HL-60 (cell line): ENCODE measurements at regions not wholly inside any gene's neighbourhood (a gene's known extent, or its start where the extent isn't known, plus 50 kb on each side); places are given as distances from the start of the nearest gene placed in this dataset.

Experiments
- DNase-seq, 2 experiments: peaks; one replicate each; pipeline ENCODE4 v3.0.0-alpha.2; 2010 to 2020; ENCODE audit warnings: low read depth in 1 of 2, low spot score in 1 of 2
- H3K27ac ChIP-seq: fragments of 250-450 bp; sonication (Bioruptor Pico); replicated peaks from 2 replicates; pipeline ENCODE4 v1.5.1; 2020; ENCODE audit warnings: mild to moderate bottlenecking, moderate library complexity
- H3K27me3 ChIP-seq: fragments of 250-450 bp; sonication (Bioruptor Pico); 2 replicates; pipeline ENCODE4 v1.5.1; 2021; ENCODE audit warnings: mild to moderate bottlenecking, moderate library complexity; ENCODE audit not compliant: insufficient read depth, poor library complexity, severe bottlenecking
- H3K4me3 ChIP-seq: replicated peaks from 2 replicates; pipeline ENCODE4 v1.5.1; 2011; ENCODE audit warnings: mild to moderate bottlenecking, control low read depth, low read length; ENCODE audit not compliant: insufficient read depth
- GABPA ChIP-seq: IDR thresholded peaks from 2 replicates; pipeline ENCODE4 v1.6.1; 2012; ENCODE audit warnings: low read depth
- POLR2AphosphoS5 ChIP-seq: IDR thresholded peaks from 2 replicates; pipeline ENCODE4 v1.6.1; 2012; ENCODE audit warnings: low read depth
- SPI1 ChIP-seq: IDR thresholded peaks from 2 replicates; pipeline ENCODE4 v1.6.1; 2012; ENCODE audit warnings: low read depth, mild to moderate bottlenecking, borderline replicate concordance
- TF ChIP-seq, protein P1 (sequence below): IDR thresholded peaks from one replicate; pipeline ENCODE4 v1.5.1; 2011; ENCODE audit warnings: low read length, control low read depth, inconsistent platforms; ENCODE audit not compliant: insufficient read depth
- TF ChIP-seq, protein P2 (sequence below): IDR thresholded peaks from 2 replicates; pipeline ENCODE4 v1.6.1; 2012; ENCODE audit warnings: low read depth; ENCODE audit not compliant: insufficient replicate concordance

DNA sequence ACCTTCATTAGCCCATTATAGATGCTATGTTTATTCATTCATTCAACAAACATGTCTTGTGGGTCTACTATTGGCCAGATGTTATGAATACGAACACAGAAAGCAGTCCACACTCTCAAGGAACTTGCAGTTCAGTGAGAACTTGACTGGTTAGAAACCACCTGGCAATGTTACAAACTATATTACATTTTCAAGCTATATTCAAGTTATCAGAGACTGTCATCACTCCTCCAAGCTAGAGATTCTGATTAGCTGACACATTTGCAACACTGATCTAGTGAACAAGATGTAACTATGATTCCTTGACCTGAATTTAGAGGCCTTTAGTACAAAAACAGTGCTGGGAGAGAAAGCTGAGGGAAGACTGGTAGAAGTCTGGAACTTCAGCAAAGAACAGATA is 170.7 kb upstream of the EEA1 start:
- no peak for DNase-seq
- no peak overlapping the region for H3K4me3 ChIP-seq
- no peak overlapping the region for H3K27ac ChIP-seq
- H3K27me3 ChIP-seq = no peaks in the 10 kb centered on the region
- no peak for TF ChIP-seq SPI1
- TF ChIP-seq, protein P1, sequence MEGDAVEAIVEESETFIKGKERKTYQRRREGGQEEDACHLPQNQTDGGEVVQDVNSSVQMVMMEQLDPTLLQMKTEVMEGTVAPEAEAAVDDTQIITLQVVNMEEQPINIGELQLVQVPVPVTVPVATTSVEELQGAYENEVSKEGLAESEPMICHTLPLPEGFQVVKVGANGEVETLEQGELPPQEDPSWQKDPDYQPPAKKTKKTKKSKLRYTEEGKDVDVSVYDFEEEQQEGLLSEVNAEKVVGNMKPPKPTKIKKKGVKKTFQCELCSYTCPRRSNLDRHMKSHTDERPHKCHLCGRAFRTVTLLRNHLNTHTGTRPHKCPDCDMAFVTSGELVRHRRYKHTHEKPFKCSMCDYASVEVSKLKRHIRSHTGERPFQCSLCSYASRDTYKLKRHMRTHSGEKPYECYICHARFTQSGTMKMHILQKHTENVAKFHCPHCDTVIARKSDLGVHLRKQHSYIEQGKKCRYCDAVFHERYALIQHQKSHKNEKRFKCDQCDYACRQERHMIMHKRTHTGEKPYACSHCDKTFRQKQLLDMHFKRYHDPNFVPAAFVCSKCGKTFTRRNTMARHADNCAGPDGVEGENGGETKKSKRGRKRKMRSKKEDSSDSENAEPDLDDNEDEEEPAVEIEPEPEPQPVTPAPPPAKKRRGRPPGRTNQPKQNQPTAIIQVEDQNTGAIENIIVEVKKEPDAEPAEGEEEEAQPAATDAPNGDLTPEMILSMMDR = no peak

DNA sequence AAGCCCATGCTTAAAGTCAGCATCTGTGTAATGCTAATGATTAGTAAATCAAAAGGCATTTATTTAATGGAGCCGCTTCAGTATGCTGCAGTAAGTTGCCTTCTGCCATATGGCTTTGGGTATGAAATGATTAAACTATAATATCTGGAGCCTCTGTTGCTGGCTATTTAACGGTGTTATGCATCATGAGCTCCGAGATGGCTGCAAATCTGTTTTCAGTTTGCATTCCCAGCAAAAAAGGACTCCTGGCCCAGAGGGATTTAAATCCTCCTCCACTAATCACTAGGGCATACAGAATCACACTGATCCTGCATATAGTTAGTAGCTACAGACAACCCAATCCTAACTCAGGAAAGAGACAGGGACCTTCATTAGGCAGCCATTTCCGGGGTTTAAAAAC is 171.5 kb upstream of the EEA1 start:
- Histone ChIP-seq H3K4me3 (no peak overlapping the region), H3K27ac (no peak overlapping the region), H3K27me3 (no peaks in the 10 kb centered on the region)
- TF ChIP-seq POLR2AphosphoS5 (no peak), GABPA (no peak), SPI1 (no peak)
- TF ChIP-seq, protein P1 = no peak
- TF ChIP-seq, protein P2, sequence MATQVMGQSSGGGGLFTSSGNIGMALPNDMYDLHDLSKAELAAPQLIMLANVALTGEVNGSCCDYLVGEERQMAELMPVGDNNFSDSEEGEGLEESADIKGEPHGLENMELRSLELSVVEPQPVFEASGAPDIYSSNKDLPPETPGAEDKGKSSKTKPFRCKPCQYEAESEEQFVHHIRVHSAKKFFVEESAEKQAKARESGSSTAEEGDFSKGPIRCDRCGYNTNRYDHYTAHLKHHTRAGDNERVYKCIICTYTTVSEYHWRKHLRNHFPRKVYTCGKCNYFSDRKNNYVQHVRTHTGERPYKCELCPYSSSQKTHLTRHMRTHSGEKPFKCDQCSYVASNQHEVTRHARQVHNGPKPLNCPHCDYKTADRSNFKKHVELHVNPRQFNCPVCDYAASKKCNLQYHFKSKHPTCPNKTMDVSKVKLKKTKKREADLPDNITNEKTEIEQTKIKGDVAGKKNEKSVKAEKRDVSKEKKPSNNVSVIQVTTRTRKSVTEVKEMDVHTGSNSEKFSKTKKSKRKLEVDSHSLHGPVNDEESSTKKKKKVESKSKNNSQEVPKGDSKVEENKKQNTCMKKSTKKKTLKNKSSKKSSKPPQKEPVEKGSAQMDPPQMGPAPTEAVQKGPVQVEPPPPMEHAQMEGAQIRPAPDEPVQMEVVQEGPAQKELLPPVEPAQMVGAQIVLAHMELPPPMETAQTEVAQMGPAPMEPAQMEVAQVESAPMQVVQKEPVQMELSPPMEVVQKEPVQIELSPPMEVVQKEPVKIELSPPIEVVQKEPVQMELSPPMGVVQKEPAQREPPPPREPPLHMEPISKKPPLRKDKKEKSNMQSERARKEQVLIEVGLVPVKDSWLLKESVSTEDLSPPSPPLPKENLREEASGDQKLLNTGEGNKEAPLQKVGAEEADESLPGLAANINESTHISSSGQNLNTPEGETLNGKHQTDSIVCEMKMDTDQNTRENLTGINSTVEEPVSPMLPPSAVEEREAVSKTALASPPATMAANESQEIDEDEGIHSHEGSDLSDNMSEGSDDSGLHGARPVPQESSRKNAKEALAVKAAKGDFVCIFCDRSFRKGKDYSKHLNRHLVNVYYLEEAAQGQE = no peak
- no peak for DNase-seq

DNA sequence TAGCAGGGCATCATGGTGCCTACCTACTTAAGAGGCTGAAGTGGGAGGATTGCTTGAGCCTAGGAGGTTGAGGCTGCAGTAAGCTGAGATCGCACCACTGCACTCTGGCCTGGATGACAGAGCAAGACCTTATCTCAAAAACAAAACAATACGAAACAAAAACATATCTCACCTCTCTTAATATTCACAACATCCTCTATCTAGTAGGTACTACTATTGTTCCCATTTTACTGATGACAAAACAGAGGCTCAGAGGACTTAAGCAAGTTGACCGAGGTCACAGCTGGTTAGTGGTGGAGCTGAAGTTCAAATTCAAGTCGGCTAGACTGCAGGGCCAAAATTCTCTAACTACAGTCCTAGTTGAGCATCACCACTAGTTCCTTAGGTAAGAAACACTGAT is 172.3 kb upstream of the EEA1 start:
- Histone ChIP-seq H3K27me3 (no peaks in the 10 kb centered on the region), H3K27ac (no peak overlapping the region), H3K4me3 (no peak overlapping the region)
- no peak for TF ChIP-seq SPI1
- TF ChIP-seq POLR2AphosphoS5 = no peak
- no peak for TF ChIP-seq GABPA
- no peak for DNase-seq

DNA sequence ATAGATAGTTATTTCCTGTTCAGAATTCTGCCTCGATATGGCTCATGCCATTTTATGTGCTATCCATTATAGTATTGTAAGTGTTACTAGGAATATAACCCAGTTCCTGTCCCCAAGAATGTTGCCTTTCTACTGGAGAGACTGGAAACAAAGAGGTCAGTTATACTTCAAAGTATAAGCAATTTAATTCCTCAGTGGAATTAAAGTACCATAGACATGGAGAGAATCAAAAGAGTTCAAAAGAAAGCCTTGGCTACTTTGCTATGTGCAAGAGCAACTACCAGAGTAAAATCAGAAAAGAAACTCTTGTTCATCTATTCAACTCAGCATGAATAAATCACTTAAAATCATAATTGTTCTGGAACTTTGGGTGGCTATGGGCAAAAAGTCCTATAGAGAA is 173.2 kb upstream of the EEA1 start:
- TF ChIP-seq, protein P2 = no peak
- no peak for TF ChIP-seq SPI1
- TF ChIP-seq, protein P1 = no peak
- TF ChIP-seq GABPA = no peak
- TF ChIP-seq POLR2AphosphoS5 = no peak
- H3K4me3 ChIP-seq = no peak overlapping the region
- no peak for DNase-seq
- no peak overlapping the region for H3K27ac ChIP-seq
- no peaks in the 10 kb centered on the region for H3K27me3 ChIP-seq
